ENCODE measurements at regions not wholly inside any gene's neighbourhood (a gene's known extent, or its start where the extent isn't known, plus 50 kb on each side); places are given as distances from the start of the nearest gene placed in this dataset.

DNA sequence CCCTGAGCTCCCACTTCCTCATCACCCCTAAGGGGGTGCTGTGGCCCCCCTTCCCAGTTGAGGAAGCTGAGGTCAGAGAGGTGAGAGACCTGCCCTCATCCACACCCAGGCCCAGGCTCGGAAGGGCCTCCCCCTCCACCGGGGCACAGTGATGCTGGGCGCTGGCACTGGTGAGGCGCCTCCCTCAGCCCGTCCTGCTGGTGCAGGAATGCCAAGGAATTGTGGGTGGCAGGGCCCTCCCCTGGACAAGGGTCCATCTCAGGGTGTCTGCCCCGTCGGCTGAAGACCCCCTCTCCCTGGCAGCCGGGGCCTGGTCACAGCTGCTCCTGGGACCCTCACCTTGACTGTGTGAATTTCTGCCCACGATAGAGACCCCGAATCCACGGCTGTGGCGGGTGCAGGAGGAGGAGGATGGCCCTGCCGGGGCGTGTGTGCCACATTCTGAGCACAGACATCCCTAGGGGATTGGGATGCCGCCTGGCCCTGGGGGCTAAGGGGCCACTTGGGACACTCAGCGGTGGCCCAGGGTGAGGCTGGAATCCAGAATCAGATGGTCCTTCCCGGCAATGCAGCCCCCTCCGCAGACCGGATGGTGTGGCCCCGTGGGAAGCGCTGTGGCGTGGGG lies 70.2 kb upstream of the GATA5 start:
- DNase-seq = no peak

DNA sequence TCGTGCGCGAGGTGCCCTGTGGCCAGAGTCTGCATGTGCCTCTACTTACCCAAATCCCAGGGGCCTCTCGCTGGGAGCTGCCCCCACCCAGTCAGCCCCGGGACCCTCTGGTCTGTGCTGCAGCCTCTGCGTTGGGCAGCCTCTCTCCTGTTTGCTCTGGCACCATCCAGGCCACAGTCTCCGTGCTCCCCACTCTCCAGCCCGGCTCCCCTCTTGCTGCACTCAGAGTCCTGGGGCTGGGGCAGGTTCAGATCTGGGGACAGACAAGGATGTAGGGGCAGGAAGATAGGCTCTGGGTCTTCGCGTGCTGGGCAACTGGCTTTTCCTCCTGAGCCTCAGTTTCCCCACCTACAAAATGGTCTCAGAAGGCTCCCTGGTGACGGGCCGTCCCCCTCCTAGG lies 70.8 kb upstream of the GATA5 start:
- no peak for DNase-seq

DNA sequence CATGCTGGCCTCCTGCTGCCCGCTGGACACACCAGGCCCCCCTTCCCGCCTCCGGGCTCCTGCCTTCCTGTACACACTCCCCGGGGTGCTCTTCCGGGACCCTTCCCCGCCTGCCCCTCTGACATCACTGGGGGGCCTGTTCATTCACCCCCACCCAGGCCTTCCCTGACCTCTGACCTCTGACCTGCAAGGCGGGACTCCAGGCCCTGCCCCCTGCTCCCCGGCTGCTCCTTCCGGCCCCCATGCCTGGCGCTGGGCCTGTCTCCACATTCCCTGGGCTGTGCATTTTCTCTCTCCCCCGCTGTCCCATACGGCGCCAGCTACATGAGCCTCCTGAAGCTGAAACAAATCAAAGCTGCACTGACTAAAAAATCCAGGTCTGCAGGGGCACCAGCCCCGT lies 71.6 kb upstream of the GATA5 start:
- DNase-seq = no peak

DNA sequence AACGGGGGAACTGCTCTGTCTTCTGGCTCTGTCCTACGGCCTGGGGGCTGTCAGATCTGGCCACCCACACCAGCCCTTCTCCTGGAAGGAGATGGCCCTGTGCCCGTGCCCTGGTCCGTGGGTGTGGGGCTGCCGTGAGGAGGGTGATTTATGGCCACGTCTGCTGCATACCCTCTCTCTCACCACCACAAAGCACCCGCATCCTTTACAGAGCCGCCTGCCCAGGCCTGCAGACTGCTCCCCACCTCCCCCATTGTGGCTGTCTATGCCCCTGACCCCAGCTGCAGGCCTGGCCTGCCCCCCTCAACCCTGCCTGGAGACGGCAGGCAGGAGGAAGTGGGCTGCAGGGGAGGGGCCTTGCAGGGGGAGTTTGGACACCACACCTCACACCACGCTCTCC lies 72.7 kb upstream of the GATA5 start:
- DNase-seq = no peak

DNA sequence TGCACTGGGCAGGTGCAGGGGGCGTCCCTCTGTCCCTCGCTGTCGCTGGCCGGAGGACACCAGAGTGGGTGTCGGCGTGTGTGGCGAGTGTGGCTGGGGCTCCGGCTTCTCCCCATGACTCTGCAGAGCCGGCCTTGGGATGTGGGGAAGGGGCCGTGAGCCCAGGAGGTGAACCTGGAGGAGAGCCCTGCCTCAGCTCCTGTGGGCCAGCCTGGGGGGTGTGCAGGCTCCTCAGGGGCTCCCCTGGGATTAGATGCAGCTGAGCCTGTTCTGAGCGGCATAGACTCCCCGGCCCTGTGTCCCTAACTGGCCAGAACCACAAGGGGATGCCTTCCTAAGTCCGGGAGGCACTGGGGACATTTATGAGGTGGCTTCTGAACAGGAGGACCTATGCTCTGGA lies 73.2 kb upstream of the GATA5 start:
- DNase-seq = no peak

DNA sequence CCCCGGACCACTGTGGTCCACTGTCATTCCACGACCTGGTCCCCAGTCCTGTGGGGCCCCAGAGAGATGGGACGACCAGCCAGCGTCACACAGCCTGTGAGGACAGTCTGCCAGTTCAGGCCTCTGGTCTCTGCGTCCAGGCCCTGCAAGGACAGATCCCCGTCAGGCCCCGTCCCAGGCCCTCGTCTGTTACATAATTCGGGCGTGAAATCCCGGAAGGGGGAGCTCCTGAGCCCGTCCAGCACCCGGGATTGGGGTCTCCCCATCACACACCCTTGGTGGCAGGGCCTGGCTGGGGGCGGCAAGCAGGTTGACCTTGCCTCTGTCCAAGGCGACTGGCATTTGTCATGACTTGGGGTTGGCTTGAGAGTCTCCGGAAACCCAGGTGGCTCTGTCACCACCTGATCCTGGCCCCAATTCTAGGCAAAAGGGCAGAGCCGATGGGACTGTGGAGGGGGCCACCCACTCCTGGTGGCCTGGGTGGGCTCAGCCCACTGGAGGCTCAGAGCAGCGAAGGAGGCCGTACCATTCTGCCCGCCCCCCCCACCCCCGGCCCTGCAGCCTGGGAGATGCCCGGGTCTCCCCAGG lies 73.8 kb upstream of the GATA5 start:
- DNase-seq = no peak

DNA sequence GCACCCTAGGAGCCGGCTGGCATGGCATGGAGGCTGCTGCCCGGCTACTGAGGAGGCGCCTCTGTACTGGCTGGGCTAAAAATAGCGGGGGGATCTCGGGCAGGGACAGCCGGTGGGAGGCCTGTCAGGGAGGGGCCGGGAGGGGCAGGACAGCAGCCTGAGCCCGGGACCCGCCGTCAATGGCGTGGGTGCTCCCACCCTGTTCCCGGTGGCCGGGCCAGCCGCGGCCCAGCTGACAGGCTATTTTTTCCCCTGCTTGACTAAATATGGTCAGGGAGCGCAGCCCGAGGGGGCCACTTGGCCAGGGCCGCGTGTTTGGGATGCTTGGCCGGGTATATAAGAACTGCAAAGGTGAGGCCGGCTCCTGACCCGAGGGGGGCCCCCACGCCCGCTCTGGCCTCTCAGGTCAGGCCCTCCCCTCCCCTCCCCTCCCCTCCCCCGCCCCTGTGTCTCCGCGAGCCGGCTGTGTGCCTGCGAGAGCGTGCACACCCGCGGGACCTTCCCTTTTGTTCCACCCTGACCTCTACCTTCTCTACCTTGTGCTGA lies 74.4 kb upstream of the GATA5 start:
- DNase-seq = no peak

DNA sequence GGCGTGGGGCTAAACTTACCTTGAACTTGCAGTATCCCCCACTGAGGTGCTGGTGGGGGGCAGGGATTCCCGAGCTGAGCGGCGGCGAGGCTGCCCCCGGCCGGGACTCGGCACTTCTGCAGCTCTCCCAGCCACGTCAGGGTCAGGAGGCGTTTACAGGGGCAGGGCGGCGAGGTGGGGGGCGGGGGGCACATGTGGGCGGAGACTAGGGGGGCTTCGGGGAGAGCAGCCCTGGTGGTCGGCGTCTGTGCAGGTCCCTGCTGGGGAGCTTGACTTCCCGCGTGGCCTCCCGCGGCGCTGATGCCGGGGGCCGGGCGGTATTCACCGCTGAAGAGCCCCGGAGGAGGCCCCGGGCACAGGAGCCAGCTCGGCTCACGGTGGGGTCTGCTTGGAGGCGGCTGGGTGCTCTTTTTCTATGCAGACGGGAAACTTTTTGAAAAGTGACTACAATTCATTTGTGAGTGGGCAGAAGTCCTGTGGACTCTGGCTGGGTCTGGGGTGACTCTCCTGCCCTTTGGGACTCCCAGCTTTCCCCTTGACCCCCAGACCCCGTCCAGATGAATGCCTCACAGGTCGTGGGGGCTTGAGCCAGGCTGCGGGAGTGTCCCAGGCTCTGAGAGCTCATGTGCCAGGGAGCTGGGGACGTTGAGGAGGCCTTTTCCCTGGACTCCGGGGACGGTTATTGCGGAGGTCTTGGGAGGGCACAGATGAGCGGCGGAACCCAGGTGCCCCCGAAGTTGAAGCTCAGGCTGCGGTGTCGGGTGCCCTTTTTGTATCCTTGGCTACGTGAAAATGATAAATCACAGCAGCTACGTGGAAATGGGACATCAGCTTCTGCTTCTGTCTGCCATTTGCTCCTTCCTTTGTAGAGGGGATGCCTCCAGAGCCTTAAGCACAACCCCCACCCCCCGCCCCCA lies 75.9 kb upstream of the GATA5 start:
- no peak for DNase-seq

DNA sequence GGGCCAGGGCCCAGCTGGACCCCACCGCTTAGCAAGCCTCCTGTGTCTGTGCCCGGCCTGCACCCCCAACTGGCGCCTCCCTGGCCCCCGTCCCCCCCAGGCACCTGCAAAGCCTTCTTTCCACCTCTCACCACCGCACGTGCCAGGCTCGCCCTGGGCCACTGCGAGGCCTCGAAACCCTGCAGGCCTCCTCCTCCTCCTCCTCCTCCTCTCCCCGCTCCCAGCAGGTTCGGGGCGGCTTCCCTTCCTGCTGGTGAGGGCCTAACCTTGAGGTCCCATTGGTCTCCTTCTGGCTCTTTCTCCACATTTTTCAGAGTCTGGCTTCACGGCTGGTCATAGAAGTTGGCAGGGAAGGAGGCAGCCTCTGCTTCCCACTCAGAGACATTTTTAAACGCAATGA lies 76.8 kb upstream of the GATA5 start:
- DNase-seq = no peak

DNA sequence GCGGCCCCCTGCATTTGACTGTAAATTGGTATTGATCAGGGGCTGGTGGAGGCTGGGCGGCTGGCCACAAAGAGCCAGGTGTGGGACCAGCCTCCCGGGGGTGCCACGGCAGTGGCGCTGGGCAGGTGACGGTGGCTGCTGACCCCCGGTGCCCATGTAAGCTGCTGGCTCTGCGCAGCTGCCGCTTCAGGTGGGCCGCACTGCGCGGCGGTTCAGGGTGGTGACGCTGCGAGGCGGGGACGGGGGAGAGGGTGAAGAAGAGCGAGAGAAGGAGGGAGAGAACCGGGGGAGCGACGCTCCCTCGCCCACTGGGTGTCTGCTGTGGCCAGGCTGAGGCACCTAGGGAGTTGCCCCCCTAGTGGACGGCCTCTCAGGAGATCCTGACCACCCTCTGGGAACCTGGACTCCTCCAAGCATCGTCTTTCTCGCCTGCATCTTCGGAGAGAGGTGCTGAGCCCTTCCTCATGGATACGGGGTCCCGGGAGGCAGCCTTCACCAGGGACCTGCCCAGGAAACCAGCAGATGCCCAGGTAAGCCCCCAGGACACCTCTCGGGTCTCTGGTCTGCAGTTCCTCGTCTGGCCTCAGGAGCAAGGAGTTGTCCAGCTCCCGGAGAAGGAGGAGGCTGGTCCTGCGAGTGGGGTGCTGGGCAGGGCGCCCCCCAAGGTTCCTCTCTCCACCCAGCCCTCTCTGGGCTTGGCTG lies 77.5 kb upstream of the GATA5 start:
- no peak for DNase-seq

DNA sequence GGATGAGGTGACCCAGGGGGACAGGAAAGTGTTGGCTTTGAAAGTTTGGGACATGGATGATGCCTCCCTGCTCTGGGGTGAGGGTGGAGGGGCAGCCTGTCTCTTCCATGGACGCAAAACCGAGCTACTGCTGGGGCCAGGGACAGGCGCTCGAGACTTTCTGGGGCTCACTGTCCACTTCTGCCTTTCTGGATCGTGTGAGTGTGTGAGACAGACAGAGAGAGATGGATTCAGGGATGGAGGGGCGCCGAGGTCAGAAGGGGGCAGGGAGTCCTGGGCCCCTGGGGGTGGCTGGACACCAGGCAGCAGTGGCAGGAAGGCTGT lies 78.0 kb upstream of the GATA5 start:
- DNase-seq = no peak

DNA sequence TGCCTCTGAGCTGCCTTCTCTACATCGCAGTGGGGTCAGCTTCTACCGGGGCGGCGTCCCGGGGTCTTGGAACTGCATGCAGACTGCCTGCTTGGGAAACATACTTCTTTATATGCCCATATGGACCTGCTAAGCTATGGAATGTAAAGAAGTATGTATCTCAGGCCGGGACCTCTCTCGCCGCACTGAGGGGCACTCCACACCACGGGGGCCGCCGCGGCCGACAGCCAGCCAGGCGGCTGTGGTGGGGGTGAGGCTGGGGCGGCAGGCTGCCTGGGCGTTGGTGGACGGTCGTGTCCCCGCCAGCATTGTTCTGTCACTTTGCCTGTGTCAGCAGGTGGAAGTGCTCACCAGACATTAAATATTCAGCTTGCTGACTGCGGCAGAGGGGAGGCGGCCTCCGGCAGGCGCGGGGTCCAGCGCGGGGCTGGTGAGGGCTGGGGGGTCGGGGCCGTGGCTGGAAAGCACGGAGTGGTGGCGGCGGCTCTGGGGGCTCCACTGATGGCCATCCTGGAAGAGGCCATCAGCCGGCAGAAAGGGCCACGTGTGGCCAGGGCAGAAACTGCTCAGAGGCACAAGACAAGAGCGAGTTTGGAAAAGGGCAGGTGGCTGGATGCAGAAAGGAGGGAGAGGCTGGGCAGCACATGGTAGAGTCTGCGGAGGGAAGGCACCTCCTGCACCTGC lies 78.6 kb upstream of the GATA5 start:
- DNase-seq = no peak

DNA sequence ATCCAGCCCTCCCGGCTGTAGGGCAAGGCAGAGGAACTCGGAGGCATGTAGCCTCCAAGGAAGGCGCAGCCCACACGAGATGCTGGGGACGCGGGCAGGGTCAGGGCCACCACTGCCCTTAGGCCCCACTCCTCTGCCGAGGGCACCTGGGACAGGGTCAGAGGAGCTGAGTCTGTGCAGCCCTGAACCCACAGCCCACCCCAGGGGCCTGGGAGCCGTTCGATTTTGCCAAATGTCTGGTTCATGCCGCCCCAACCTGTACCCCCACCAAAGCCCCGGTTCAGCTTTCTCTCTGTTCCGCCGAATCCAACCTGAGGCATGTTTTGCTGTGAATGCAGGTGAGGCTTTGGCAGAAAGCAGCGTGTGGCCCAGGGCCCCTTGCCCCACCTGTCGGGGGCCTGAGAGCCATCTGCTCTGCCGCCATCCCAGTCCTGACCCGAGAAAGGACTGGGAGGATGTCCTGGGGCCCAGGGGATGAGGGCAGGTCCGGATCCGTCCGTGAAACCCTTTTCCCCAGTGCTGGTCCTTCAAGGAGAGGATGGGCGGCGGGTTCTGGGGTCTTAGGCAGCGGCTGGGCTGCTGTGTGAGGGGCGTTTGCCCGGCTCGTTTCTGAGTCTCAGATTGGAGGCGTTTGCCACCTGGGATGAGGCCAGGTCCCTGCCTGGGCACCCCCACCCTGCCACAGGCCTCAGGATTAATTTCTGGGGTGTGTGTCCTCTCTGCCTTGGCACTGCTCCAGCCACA lies 79.3 kb upstream of the GATA5 start:
- DNase-seq = no peak

DNA sequence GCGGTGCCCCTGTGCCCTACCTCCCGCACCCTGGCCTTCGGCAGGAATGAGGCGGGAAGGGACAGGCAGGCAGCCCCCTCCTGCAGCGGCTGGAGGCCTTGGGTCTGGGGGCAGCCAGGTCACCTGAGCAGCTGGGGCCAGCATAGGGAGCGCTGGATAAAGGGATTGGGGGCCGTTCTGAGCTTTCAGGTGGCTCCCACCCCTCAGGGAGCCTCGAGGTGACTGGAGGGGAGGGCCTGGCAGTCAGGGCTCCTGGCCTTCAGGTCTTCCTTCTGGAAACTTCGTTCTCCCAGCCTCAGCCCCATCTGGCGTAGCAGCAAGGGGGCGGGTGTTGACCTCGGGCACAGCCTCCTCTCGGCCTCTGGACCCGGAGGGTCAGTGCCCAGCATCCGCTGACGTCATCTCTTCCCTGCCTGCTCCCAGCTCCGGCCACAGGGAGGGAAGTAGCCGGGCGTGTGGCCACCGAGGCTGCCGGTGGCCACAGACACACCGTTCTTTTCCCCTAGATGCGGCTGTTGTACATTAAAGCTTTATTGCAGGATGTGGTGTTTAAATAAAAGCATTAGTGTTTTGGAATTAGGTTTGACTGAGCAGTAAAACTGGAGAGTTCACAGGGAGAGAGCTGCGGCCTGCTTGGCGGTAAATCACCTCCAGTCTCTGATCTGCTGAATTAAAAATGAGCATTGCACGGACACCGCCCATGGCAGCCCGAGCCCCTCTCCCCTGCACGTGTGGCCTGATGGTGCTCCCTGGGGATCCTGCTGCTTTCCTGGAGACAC lies 80.0 kb upstream of the GATA5 start:
- no peak for DNase-seq

DNA sequence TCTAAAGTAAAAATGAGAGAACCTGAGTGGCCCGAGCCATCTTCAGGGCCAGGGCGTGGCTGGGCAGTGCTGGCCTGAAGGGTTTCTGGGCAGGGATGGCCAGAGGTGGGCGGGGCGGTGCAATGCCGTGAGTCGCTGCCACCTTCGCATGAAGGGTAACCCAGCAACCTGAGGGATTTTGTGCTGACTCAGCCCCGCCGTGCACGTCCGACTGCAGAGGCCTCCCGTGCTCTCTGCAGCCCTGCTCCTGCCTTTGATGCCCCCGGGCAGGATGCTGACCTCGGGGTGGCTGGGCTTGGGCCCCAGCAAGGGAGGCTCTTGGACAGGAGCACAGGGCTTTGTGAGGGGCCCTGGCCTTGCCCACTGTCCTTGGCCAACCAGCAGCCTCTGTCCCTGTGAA lies 81.7 kb upstream of the GATA5 start:
- DNase-seq = no peak

DNA sequence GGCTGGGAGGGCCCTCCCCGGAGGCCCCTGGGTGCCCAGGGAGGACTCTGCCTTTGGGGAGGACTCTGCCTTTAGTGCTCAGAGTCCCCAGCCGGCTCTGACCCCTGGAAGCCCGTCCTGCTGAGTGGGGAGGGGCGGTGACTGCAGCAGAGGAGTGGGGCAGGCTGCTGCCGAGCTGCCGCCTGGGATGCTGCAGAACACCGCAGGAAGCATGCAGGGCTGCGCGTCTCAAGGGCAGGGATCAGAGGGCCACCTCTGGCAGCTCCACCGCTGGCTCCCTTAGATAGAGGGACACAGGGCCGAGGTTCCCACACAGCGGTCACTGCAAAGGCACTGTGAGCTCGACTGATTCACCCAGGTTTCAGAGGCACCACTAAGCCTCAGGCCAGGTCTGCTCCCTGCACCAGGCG lies 82.2 kb upstream of the GATA5 start:
- no peak for DNase-seq

DNA sequence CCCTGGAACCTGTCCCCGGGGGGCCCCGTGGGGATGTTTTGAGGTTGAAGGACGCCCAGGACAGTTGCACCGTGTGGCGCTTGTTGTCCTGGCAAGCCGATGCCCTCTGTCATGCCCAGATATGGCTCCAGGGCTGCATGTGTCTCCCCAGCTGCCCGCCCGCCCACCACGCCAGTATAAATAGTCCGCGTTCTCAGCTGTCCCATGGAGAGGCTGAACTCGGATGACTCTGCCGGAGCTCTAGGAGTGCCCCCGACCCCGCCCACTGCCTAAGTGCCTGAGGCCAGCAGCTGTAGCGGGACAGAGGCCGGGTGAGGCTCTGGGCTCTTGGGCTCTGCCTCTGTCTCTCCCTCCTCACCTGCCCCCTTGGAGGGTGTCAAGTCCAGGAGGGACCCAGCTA lies 83.0 kb upstream of the GATA5 start:
- DNase-seq = no peak

DNA sequence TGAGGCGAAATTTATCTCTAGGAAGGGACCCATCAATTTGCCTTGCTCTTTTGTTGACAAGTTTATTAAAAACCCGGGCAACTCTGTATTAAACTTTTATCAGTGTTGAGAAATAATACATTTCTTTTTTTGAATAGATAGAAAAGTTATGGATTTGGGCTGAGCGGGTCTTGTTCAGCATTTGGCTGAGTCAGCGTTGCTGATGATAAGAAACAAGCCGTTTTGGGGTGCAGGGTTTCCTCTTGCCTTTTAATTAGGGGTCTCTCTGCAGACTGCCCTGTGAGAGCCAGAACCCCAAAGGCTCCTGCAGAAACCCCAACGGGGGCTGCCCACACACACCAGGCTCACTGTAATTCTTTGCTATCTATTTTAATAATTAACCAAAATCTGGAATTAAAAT lies 82.1 kb upstream of the SLCO4A1 start:
- no peak for DNase-seq

DNA sequence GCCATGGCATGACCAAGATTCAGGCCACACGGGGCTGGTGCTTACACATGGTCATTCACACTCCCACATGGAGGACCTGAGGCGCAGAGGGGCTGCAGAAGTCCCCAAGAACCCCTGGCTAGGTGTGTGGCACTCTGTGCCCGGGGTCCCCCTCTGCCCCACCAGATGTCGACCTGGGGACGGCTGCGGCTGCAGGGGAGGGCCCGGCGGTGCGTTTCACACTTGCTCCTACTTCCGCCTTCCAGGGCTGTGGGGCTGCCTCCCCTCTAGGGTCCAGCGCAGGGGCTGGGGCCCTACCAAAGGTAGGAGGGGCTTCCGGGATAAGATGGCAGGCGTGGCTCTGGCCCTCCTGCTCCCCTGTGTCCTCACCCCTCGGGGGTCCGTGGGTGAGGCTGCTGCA lies 81.1 kb upstream of the SLCO4A1 start:
- DNase-seq = no peak

DNA sequence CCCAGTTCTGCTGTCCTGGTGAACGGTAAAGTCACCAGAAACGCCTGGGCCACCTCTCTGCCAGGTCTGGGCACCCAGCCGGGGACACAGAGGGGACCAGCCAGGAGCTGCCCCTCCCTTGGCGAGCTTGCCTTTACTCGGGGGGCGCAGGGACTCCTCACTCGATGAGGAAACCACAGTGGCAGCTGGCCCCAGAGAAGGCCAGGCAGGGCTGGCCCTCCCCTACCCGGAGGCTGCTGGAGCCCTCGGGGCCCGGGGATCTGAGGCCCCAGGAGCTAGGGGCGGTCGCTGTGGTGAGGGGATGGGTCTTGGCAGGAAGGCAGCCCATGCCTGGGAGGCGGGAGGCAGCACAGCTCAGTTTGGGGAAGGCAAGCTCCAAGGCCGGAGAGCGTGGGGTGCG lies 80.4 kb upstream of the SLCO4A1 start:
- DNase-seq = no peak

DNA sequence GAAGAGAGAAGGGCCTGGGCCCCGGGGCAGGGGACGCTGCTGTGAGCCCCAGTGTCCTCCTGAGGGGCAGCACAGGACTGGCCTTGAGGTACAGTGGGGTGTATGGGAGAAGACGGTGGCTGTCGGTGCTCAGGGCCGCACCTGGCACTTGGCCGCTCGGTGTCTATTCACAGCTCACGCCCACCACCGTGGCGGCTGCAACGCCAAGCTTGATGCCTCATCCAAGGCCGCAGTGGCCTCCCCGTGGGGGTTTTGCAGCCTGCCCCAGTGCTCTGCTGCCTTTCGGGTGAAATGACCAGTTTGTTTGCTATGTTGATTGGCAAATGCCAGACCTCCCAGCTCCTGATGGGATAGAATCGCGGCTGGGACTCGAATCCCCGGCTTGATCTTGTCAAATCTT lies 79.5 kb upstream of the SLCO4A1 start:
- DNase-seq = no peak

Data from NCI-H2107 (cell line).